GM19193 (cell line): ENCODE measurements at regions not wholly inside any gene's neighbourhood (a gene's known extent, or its start where the extent isn't known, plus 50 kb on each side); places are given as distances from the start of the nearest gene placed in this dataset.

Source experiments
- POLR2A ChIP-seq: IDR thresholded peaks from 4 replicates; pipeline ENCODE4 v1.6.1; 2011; ENCODE audit not compliant: insufficient read depth, insufficient read length; ENCODE audit errors: extremely low read depth

GRCh38 chr2:41913921-41914609, 133.8 kb upstream of the PKDCC start:
- no peak for TF ChIP-seq POLR2A

- TF ChIP-seq POLR2A: no peak
Observed at GRCh38 chr2:41914936-41915335, 132.9 kb upstream of the PKDCC start.

- TF ChIP-seq POLR2A: no peak
Observed at GRCh38 chr2:41916177-41916576, 131.6 kb upstream of the PKDCC start.

- no peak for TF ChIP-seq POLR2A
Observed at GRCh38 chr2:41917587-41917986, 130.2 kb upstream of the PKDCC start.

- no peak for TF ChIP-seq POLR2A
Observed at GRCh38 chr2:41919135-41919534, 128.7 kb upstream of the PKDCC start.

- no peak for TF ChIP-seq POLR2A
Observed at GRCh38 chr2:41920181-41920580, 127.6 kb upstream of the PKDCC start.

- no peak for TF ChIP-seq POLR2A
Observed at GRCh38 chr2:41920812-41921211, 127.0 kb upstream of the PKDCC start.

GRCh38 chr2:41922177-41922576, 125.6 kb upstream of the PKDCC start:
- no peak for TF ChIP-seq POLR2A

GRCh38 chr2:41923156-41923786, 124.5 kb upstream of the PKDCC start:
- TF ChIP-seq POLR2A: no peak

GRCh38 chr2:41924024-41924423, 123.8 kb upstream of the PKDCC start:
- TF ChIP-seq POLR2A: no peak

- no peak for TF ChIP-seq POLR2A
Observed at GRCh38 chr2:41924709-41925408, 123.0 kb upstream of the PKDCC start.

GRCh38 chr2:41925712-41926111, 122.1 kb upstream of the PKDCC start:
- no peak for TF ChIP-seq POLR2A

- TF ChIP-seq POLR2A: no peak
Observed at GRCh38 chr2:41926614-41927580, 120.9 kb upstream of the PKDCC start.

- TF ChIP-seq POLR2A: no peak
Observed at GRCh38 chr2:41927581-41928264, 120.1 kb upstream of the PKDCC start.

GRCh38 chr2:41928526-41928925, 119.3 kb upstream of the PKDCC start:
- TF ChIP-seq POLR2A: no peak
